OCI-LY7 (cell line): ENCODE measurements at regions not wholly inside any gene's neighbourhood (a gene's known extent, or its start where the extent isn't known, plus 50 kb on each side); places are given as distances from the start of the nearest gene placed in this dataset.

Experiments
- BruUV-seq: library from RNA; stranded (reverse); fragments of 400-500 nt; replicated peaks from 2 replicates; lab custom pipeline; 2021; lab: Mats Ljungman, UMichigan
- CTCF ChIA-PET: fragments of 300-600 bp; sonication (Branson Sonifier 250); formaldehyde crosslinking; loops from one replicate; lab custom pipeline; 2022; ENCODE audit warnings: antibody characterized with exemption; ENCODE audit not compliant: unreplicated experiment; lab: Charles Lee
- POLR2A ChIA-PET: fragments of 300-600 bp; sonication (Branson Sonifier 250); formaldehyde crosslinking; loops from one replicate; lab custom pipeline; 2022; ENCODE audit warnings: antibody characterized with exemption; lab: Charles Lee
- DNase-seq: peaks from one replicate; pipeline ENCODE4 v3.0.0-alpha.2; 2015; ENCODE audit warnings: low spot score
- H2AFZ ChIP-seq: fragments of 200-600 bp; sonication (generic), shearing (Covaris generic); 2 replicates; pipeline ENCODE4 v1.6.1; 2014; ENCODE audit warnings: mild to moderate bottlenecking, antibody characterized with exemption, low read length, moderate library complexity
- H3K27ac ChIP-seq: fragments of 200-600 bp; sonication (generic); 2 replicates; pipeline ENCODE4 v1.5.1; 2014; ENCODE audit warnings: mixed run types, low read depth, mild to moderate bottlenecking, moderate library complexity, low read length, inconsistent platforms; ENCODE audit not compliant: poor library complexity, severe bottlenecking
- H3K36me3 ChIP-seq: fragments of 200-600 bp; sonication (generic); 2 replicates; pipeline ENCODE4 v1.6.1; 2014; ENCODE audit warnings: mild to moderate bottlenecking, antibody characterized with exemption, low read length, moderate library complexity, mixed read lengths; ENCODE audit not compliant: insufficient read depth
- H3K4me1 ChIP-seq: fragments of 200-600 bp; sonication (generic); 2 replicates; pipeline ENCODE4 v1.5.1; 2014; ENCODE audit warnings: mild to moderate bottlenecking, low read length; ENCODE audit not compliant: insufficient read depth, poor library complexity, severe bottlenecking
- H3K4me2 ChIP-seq: fragments of 200-600 bp; sonication (generic); 2 replicates; pipeline ENCODE4 v1.6.1; 2014; ENCODE audit warnings: mild to moderate bottlenecking, low read length
- H3K4me3 ChIP-seq: fragments of 200-600 bp; sonication (generic); 2 replicates; pipeline ENCODE4 v1.5.1; 2014; ENCODE audit warnings: mild to moderate bottlenecking, low read depth, low read length; ENCODE audit not compliant: poor library complexity, severe bottlenecking
- H3K79me2 ChIP-seq: fragments of 200-600 bp; sonication (generic); 2 replicates; pipeline ENCODE4 v1.6.1; 2016; ENCODE audit warnings: low read depth, mild to moderate bottlenecking, low read length, moderate library complexity, mixed read lengths; ENCODE audit not compliant: insufficient read depth
- H3K9me2 ChIP-seq: fragments of 200-600 bp; sonication (generic); 2 replicates; pipeline ENCODE4 v1.6.1; 2016; ENCODE audit warnings: mild to moderate bottlenecking, low read length, mixed read lengths; ENCODE audit not compliant: insufficient read depth
- H3K9me3 ChIP-seq: fragments of 200-600 bp; sonication (generic); 2 replicates; pipeline ENCODE4 v1.6.1; 2014; ENCODE audit warnings: mild to moderate bottlenecking, mixed run types, low read length, mixed read lengths
- H4K20me1 ChIP-seq: fragments of 200-600 bp; sonication (generic); 2 replicates; pipeline ENCODE4 v1.6.1; 2014; ENCODE audit warnings: mild to moderate bottlenecking, antibody characterized with exemption, low read length, moderate library complexity, mixed read lengths; ENCODE audit not compliant: insufficient read depth
- EZH2phosphoT487 ChIP-seq: fragments of 200-600 bp; sonication (generic); IDR thresholded peaks from 2 replicates; pipeline ENCODE4 v1.6.1; 2018; ENCODE audit warnings: low read depth, borderline replicate concordance, mild to moderate bottlenecking, mixed run types, antibody characterized with exemption, low read length, moderate library complexity, mixed read lengths
- intact Hi-C: fragments of 100-400 bp; cut with micrococcal nuclease; formaldehyde crosslinking; loops from one replicate; pipeline ENCODE4 v1.10.0; 2022; ENCODE audit not compliant: unreplicated experiment
- TF ChIP-seq, protein P1 (sequence below): fragments of 200-600 bp; sonication (generic); conservative IDR thresholded peaks from 2 replicates; pipeline ENCODE4 v1.5.1; 2014; ENCODE audit warnings: mild to moderate bottlenecking, antibody characterized with exemption, low read length, moderate library complexity, mixed read lengths

DNA sequence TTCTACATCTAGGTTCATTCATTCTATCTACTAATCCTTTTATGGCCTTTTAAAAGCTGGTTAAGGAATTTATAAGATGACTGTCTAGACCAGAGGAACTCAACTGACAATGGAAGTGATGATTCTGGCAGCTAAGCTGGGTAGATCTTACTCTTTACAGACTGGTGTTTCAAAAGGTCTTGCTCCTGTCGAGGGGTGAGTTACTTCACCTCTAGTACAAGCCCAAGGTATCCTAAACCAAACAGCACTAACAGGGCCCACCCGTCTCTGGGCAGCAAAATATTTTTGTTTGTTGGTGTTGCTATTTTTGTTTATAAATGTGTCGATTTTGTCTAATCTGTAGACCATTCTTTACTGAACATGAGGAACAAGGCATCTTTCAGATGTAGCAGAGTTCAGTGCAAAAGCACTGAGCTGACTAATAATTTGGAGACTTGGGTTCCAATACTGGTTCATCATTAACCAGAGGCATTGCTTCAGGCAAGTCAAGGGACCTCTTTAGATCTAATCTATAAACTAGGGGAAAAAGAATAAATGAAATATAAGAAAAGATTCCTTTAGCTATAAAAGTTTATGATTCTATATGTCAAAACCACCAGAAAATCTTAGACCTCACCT, 90.3 kb upstream of the FRG1 start:
- TF ChIP-seq, protein P1, sequence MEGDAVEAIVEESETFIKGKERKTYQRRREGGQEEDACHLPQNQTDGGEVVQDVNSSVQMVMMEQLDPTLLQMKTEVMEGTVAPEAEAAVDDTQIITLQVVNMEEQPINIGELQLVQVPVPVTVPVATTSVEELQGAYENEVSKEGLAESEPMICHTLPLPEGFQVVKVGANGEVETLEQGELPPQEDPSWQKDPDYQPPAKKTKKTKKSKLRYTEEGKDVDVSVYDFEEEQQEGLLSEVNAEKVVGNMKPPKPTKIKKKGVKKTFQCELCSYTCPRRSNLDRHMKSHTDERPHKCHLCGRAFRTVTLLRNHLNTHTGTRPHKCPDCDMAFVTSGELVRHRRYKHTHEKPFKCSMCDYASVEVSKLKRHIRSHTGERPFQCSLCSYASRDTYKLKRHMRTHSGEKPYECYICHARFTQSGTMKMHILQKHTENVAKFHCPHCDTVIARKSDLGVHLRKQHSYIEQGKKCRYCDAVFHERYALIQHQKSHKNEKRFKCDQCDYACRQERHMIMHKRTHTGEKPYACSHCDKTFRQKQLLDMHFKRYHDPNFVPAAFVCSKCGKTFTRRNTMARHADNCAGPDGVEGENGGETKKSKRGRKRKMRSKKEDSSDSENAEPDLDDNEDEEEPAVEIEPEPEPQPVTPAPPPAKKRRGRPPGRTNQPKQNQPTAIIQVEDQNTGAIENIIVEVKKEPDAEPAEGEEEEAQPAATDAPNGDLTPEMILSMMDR = no peak
- no peak for TF ChIP-seq EZH2phosphoT487
- Histone ChIP-seq H3K79me2 (no peaks in the 10 kb centered on the region), H4K20me1 (no peaks in the 10 kb centered on the region), H3K9me2 (no peaks in the 10 kb centered on the region), H3K4me3 (no peak overlapping the region), H3K27ac (no peak overlapping the region), H3K4me2 (no peak overlapping the region), H2AFZ (no peak overlapping the region), H3K9me3 (peaks cover 9% of the 10 kb centered on the region; the same call in 1 of the 2 replicates), H3K36me3 (no peaks in the 10 kb centered on the region), H3K4me1 (no peaks in the 10 kb centered on the region)
- intact Hi-C loops = no loop called here
- DNase-seq = no peak
- no TSS peak for BruUV-seq
- CTCF ChIA-PET = no interaction called here
- POLR2A ChIA-PET = no interaction called here

DNA sequence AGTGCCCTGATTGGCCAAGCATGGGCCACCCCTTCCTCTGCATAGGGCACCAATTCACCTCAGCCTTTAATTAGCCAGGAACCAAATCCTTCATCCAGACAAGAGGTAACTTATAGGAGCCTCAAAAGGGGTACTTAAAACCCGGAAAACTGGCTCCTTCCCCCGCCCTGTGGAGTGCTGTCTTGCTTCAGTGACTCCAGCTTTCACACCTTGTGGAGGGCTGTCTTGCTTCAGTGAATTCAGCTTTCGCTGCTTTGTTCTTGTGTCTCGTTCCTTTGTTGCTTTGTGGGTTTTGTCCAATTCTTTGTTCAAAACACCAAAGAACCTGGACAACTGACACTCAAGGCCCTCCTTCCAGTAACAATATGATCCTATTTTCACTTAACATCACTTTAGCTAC, 82.2 kb upstream of the FRG1 start:
- H3K9me2 ChIP-seq = no peaks in the 10 kb centered on the region
- ChIA-PET CTCF (no interaction called here), POLR2A (interaction anchor here (0.6 kb wide), 1 partner anchor 58 kb away, joined by 3 read pairs; no protein-coding TSS in a partner anchor)
- BruUV-seq = no TSS peak
- H2AFZ ChIP-seq = no peak overlapping the region
- no peaks in the 10 kb centered on the region for H4K20me1 ChIP-seq
- no peaks in the 10 kb centered on the region for H3K36me3 ChIP-seq
- peak overlapping the region; percentile 31; the same call in 1 of the 2 replicates for H3K4me2 ChIP-seq
- no peak overlapping the region for H3K4me3 ChIP-seq
- intact Hi-C loops = no loop called here
- DNase-seq = peak; percentile 40
- peaks cover 11% of the 10 kb centered on the region for H3K4me1 ChIP-seq
- H3K27ac ChIP-seq = no peak overlapping the region
- H3K79me2 ChIP-seq = no peaks in the 10 kb centered on the region
- TF ChIP-seq EZH2phosphoT487 = no peak
- TF ChIP-seq, protein P1 = no peak
- H3K9me3 ChIP-seq = peaks cover 8% of the 10 kb centered on the region; the same call in 1 of the 2 replicates

DNA sequence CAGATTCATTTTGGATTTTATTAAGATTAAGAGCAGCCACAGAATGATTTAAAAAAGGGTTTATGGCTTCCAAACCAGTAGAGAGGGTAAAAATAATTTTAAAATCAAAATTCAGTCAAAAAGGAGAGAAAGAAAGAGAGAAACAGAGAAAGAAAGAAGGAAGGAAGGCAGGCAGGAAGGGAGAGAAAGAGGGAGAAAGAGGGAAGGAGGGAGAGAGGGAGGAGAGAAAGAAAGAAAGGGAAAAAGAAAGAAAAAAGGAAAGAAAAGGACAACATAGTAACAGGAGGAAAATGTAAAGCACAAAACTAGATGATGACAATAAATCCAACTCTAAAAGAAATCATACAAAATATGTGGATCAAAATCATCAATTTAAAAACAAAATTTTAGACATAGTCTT, 79.6 kb upstream of the FRG1 start:
- Histone ChIP-seq H3K36me3 (no peaks in the 10 kb centered on the region), H3K27ac (no peak overlapping the region), H3K4me1 (peaks cover 11% of the 10 kb centered on the region), H3K9me2 (no peaks in the 10 kb centered on the region), H3K4me2 (no peak overlapping the region), H4K20me1 (no peaks in the 10 kb centered on the region), H3K79me2 (no peaks in the 10 kb centered on the region), H3K4me3 (no peak overlapping the region), H3K9me3 (no peaks in the 10 kb centered on the region), H2AFZ (no peak overlapping the region)
- BruUV-seq = no TSS peak
- no peak for DNase-seq
- TF ChIP-seq EZH2phosphoT487 = no peak
- TF ChIP-seq, protein P1 = no peak
- ChIA-PET CTCF (no interaction called here), POLR2A (interaction anchor here (0.7 kb wide), 1 partner anchor 23 kb away, joined by 4 read pairs; no protein-coding TSS in a partner anchor)
- intact Hi-C loops = no loop called here
